ENCODE measurements at regions not wholly inside any gene's neighbourhood (a gene's known extent, or its start where the extent isn't known, plus 50 kb on each side); places are given as distances from the start of the nearest gene placed in this dataset.

- Histone ChIP-seq H3K79me2 (ENCODE audit: low read length) (no peaks in the 10 kb centered on the region), H3K4me2 (ENCODE audit: low read depth, low read length, poor library complexity, severe bottlenecking) (no peak overlapping the region), H2AFZ (ENCODE audit: low read length) (no peak overlapping the region), H3K9ac (ENCODE audit: low read length) (no peak overlapping the region), H3K27me3 (ENCODE audit: low read length) (no peaks in the 10 kb centered on the region), H3K9me2 (replicated peaks; ENCODE audit: insufficient read depth, low read length) (no peaks in the 10 kb centered on the region), H3K4me3 (ENCODE audit: low read length) (no peak overlapping the region), H4K20me1 (ENCODE audit: insufficient read depth, low read depth, low read length) (no peaks in the 10 kb centered on the region), H3K27ac (ENCODE audit: low read length) (no peak overlapping the region), H3K36me3 (ENCODE audit: insufficient read depth, low read length) (no peaks in the 10 kb centered on the region), H3K9me3 (ENCODE audit: low read length) (no peaks in the 10 kb centered on the region), H3K4me1 (ENCODE audit: low read length) (no peaks in the 10 kb centered on the region)
- DNase-seq = no peak
These were observed 267.2 kb upstream of the TCF21 start for GRCh38 chr6:133621751-133622150.

GRCh38 chr6:133623065-133623464 is 265.8 kb upstream of the TCF21 start:
- Histone ChIP-seq H3K4me2 (ENCODE audit: low read depth, low read length, poor library complexity, severe bottlenecking) (no peak overlapping the region), H2AFZ (ENCODE audit: low read length) (no peak overlapping the region), H4K20me1 (ENCODE audit: insufficient read depth, low read depth, low read length) (no peaks in the 10 kb centered on the region), H3K27ac (ENCODE audit: low read length) (no peak overlapping the region), H3K9ac (ENCODE audit: low read length) (no peak overlapping the region), H3K9me3 (ENCODE audit: low read length) (no peaks in the 10 kb centered on the region), H3K4me1 (ENCODE audit: low read length) (no peaks in the 10 kb centered on the region), H3K9me2 (replicated peaks; ENCODE audit: insufficient read depth, low read length) (no peaks in the 10 kb centered on the region), H3K36me3 (ENCODE audit: insufficient read depth, low read length) (no peaks in the 10 kb centered on the region), H3K4me3 (ENCODE audit: low read length) (no peak overlapping the region), H3K79me2 (ENCODE audit: low read length) (no peaks in the 10 kb centered on the region), H3K27me3 (ENCODE audit: low read length) (no peaks in the 10 kb centered on the region)
- no peak for DNase-seq

- H3K27me3 ChIP-seq (ENCODE audit: low read length) = no peaks in the 10 kb centered on the region
- no peaks in the 10 kb centered on the region for H3K79me2 ChIP-seq (ENCODE audit: low read length)
- no peak overlapping the region for H3K27ac ChIP-seq (ENCODE audit: low read length)
- no peaks in the 10 kb centered on the region for H3K9me2 ChIP-seq (replicated peaks; ENCODE audit: insufficient read depth, low read length)
- no peak overlapping the region for H3K9ac ChIP-seq (ENCODE audit: low read length)
- H3K4me2 ChIP-seq (ENCODE audit: low read depth, low read length, poor library complexity, severe bottlenecking) = no peak overlapping the region
- no peaks in the 10 kb centered on the region for H3K9me3 ChIP-seq (ENCODE audit: low read length)
- DNase-seq = no peak
- H4K20me1 ChIP-seq (ENCODE audit: insufficient read depth, low read depth, low read length) = no peaks in the 10 kb centered on the region
- H3K36me3 ChIP-seq (ENCODE audit: insufficient read depth, low read length) = no peaks in the 10 kb centered on the region
- H3K4me1 ChIP-seq (ENCODE audit: low read length) = no peaks in the 10 kb centered on the region
- H3K4me3 ChIP-seq (ENCODE audit: low read length) = no peak overlapping the region
- no peak overlapping the region for H2AFZ ChIP-seq (ENCODE audit: low read length)
These were observed 265.3 kb upstream of the TCF21 start for GRCh38 chr6:133623621-133624020.

- Histone ChIP-seq H3K36me3 (ENCODE audit: insufficient read depth, low read length) (no peaks in the 10 kb centered on the region), H3K4me1 (ENCODE audit: low read length) (no peaks in the 10 kb centered on the region), H3K79me2 (ENCODE audit: low read length) (no peaks in the 10 kb centered on the region), H3K9me2 (replicated peaks; ENCODE audit: insufficient read depth, low read length) (no peaks in the 10 kb centered on the region), H2AFZ (ENCODE audit: low read length) (no peak overlapping the region), H4K20me1 (ENCODE audit: insufficient read depth, low read depth, low read length) (no peaks in the 10 kb centered on the region), H3K9me3 (ENCODE audit: low read length) (no peaks in the 10 kb centered on the region), H3K4me3 (ENCODE audit: low read length) (no peak overlapping the region), H3K27ac (ENCODE audit: low read length) (no peak overlapping the region), H3K27me3 (ENCODE audit: low read length) (no peaks in the 10 kb centered on the region), H3K9ac (ENCODE audit: low read length) (no peak overlapping the region), H3K4me2 (ENCODE audit: low read depth, low read length, poor library complexity, severe bottlenecking) (no peak overlapping the region)
- no peak for DNase-seq
These were observed 262.7 kb upstream of the TCF21 start for GRCh38 chr6:133626096-133626666.

GRCh38 chr6:133629970-133630369 is 258.9 kb upstream of the TCF21 start:
- Histone ChIP-seq H3K79me2 (ENCODE audit: low read length) (no peaks in the 10 kb centered on the region), H3K4me1 (ENCODE audit: low read length) (no peaks in the 10 kb centered on the region), H3K4me2 (ENCODE audit: low read depth, low read length, poor library complexity, severe bottlenecking) (no peak overlapping the region), H3K9ac (ENCODE audit: low read length) (no peak overlapping the region), H3K9me3 (ENCODE audit: low read length) (no peaks in the 10 kb centered on the region), H3K4me3 (ENCODE audit: low read length) (no peak overlapping the region), H3K9me2 (replicated peaks; ENCODE audit: insufficient read depth, low read length) (no peaks in the 10 kb centered on the region), H3K36me3 (ENCODE audit: insufficient read depth, low read length) (no peaks in the 10 kb centered on the region), H2AFZ (ENCODE audit: low read length) (no peak overlapping the region), H4K20me1 (ENCODE audit: insufficient read depth, low read depth, low read length) (no peaks in the 10 kb centered on the region), H3K27ac (ENCODE audit: low read length) (no peak overlapping the region), H3K27me3 (ENCODE audit: low read length) (no peaks in the 10 kb centered on the region)
- DNase-seq = no peak

GRCh38 chr6:133630651-133631050 is 258.3 kb upstream of the TCF21 start:
- no peaks in the 10 kb centered on the region for H3K36me3 ChIP-seq (ENCODE audit: insufficient read depth, low read length)
- H3K27me3 ChIP-seq (ENCODE audit: low read length) = no peaks in the 10 kb centered on the region
- DNase-seq = no peak
- H3K9me2 ChIP-seq (replicated peaks; ENCODE audit: insufficient read depth, low read length) = no peaks in the 10 kb centered on the region
- no peak overlapping the region for H3K9ac ChIP-seq (ENCODE audit: low read length)
- no peak overlapping the region for H3K27ac ChIP-seq (ENCODE audit: low read length)
- H3K4me1 ChIP-seq (ENCODE audit: low read length) = no peaks in the 10 kb centered on the region
- no peaks in the 10 kb centered on the region for H3K79me2 ChIP-seq (ENCODE audit: low read length)
- H3K4me3 ChIP-seq (ENCODE audit: low read length) = no peak overlapping the region
- no peak overlapping the region for H2AFZ ChIP-seq (ENCODE audit: low read length)
- H3K4me2 ChIP-seq (ENCODE audit: low read depth, low read length, poor library complexity, severe bottlenecking) = no peak overlapping the region
- H3K9me3 ChIP-seq (ENCODE audit: low read length) = no peaks in the 10 kb centered on the region
- H4K20me1 ChIP-seq (ENCODE audit: insufficient read depth, low read depth, low read length) = no peaks in the 10 kb centered on the region

GRCh38 chr6:133631421-133631820 is 257.5 kb upstream of the TCF21 start:
- no peak overlapping the region for H2AFZ ChIP-seq (ENCODE audit: low read length)
- no peaks in the 10 kb centered on the region for H3K36me3 ChIP-seq (ENCODE audit: insufficient read depth, low read length)
- no peak for DNase-seq
- no peak overlapping the region for H3K9ac ChIP-seq (ENCODE audit: low read length)
- no peak overlapping the region for H3K4me3 ChIP-seq (ENCODE audit: low read length)
- no peaks in the 10 kb centered on the region for H3K27me3 ChIP-seq (ENCODE audit: low read length)
- no peak overlapping the region for H3K4me2 ChIP-seq (ENCODE audit: low read depth, low read length, poor library complexity, severe bottlenecking)
- H3K27ac ChIP-seq (ENCODE audit: low read length) = no peak overlapping the region
- no peaks in the 10 kb centered on the region for H3K79me2 ChIP-seq (ENCODE audit: low read length)
- H3K9me2 ChIP-seq (replicated peaks; ENCODE audit: insufficient read depth, low read length) = no peaks in the 10 kb centered on the region
- no peaks in the 10 kb centered on the region for H3K4me1 ChIP-seq (ENCODE audit: low read length)
- H4K20me1 ChIP-seq (ENCODE audit: insufficient read depth, low read depth, low read length) = no peaks in the 10 kb centered on the region
- H3K9me3 ChIP-seq (ENCODE audit: low read length) = no peaks in the 10 kb centered on the region

- Histone ChIP-seq H3K27ac (ENCODE audit: low read length) (no peak overlapping the region), H3K9ac (ENCODE audit: low read length) (no peak overlapping the region), H3K4me3 (ENCODE audit: low read length) (no peak overlapping the region)
These were observed 256.7 kb upstream of the TCF21 start for GRCh38 chr6:133632206-133632605.

GRCh38 chr6:133632906-133633305 is 256.0 kb upstream of the TCF21 start:
- H3K27ac ChIP-seq (ENCODE audit: low read length) = no peak overlapping the region
- no peaks in the 10 kb centered on the region for H3K4me1 ChIP-seq (ENCODE audit: low read length)
- H4K20me1 ChIP-seq (ENCODE audit: insufficient read depth, low read depth, low read length) = no peaks in the 10 kb centered on the region
- no peak overlapping the region for H3K4me2 ChIP-seq (ENCODE audit: low read depth, low read length, poor library complexity, severe bottlenecking)
- H3K27me3 ChIP-seq (ENCODE audit: low read length) = no peaks in the 10 kb centered on the region
- H3K9ac ChIP-seq (ENCODE audit: low read length) = no peak overlapping the region
- H3K9me3 ChIP-seq (ENCODE audit: low read length) = no peaks in the 10 kb centered on the region
- no peak overlapping the region for H3K4me3 ChIP-seq (ENCODE audit: low read length)
- no peak for DNase-seq
- H2AFZ ChIP-seq (ENCODE audit: low read length) = no peak overlapping the region
- H3K9me2 ChIP-seq (replicated peaks; ENCODE audit: insufficient read depth, low read length) = no peaks in the 10 kb centered on the region
- no peaks in the 10 kb centered on the region for H3K79me2 ChIP-seq (ENCODE audit: low read length)
- H3K36me3 ChIP-seq (ENCODE audit: insufficient read depth, low read length) = no peaks in the 10 kb centered on the region

More at GRCh38 chr6:133632206-133632605, 256.7 kb upstream of the TCF21 start:
- no peaks in the 10 kb centered on the region for H3K79me2 ChIP-seq (ENCODE audit: low read length)
- H3K9me3 ChIP-seq (ENCODE audit: low read length) = no peaks in the 10 kb centered on the region
- H3K27me3 ChIP-seq (ENCODE audit: low read length) = no peaks in the 10 kb centered on the region
- no peaks in the 10 kb centered on the region for H4K20me1 ChIP-seq (ENCODE audit: insufficient read depth, low read depth, low read length)
- H3K36me3 ChIP-seq (ENCODE audit: insufficient read depth, low read length) = no peaks in the 10 kb centered on the region
- no peaks in the 10 kb centered on the region for H3K9me2 ChIP-seq (replicated peaks; ENCODE audit: insufficient read depth, low read length)
- no peak for DNase-seq
- H2AFZ ChIP-seq (ENCODE audit: low read length) = no peak overlapping the region
- H3K4me2 ChIP-seq (ENCODE audit: low read depth, low read length, poor library complexity, severe bottlenecking) = no peak overlapping the region
- H3K4me1 ChIP-seq (ENCODE audit: low read length) = no peaks in the 10 kb centered on the region

Data from Karpas-422 (cell line).